ENCODE measurements at regions not wholly inside any gene's neighbourhood (a gene's known extent, or its start where the extent isn't known, plus 50 kb on each side); places are given as distances from the start of the nearest gene placed in this dataset.

- TF ChIP-seq, protein P1, sequence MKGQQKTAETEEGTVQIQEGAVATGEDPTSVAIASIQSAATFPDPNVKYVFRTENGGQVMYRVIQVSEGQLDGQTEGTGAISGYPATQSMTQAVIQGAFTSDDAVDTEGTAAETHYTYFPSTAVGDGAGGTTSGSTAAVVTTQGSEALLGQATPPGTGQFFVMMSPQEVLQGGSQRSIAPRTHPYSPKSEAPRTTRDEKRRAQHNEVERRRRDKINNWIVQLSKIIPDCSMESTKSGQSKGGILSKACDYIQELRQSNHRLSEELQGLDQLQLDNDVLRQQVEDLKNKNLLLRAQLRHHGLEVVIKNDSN (IDR thresholded peaks at IDR 0.05; ENCODE audit: borderline replicate concordance, low read depth): no peak
- TF ChIP-seq IRF3 (IDR thresholded peaks at IDR 0.05; ENCODE audit: low read depth, low read length): no peak
- TF ChIP-seq JUND (IDR thresholded peaks at IDR 0.05): no peak
- TF ChIP-seq MEF2A (IDR thresholded peaks at IDR 0.05; ENCODE audit: borderline replicate concordance, low read depth): no peak
These were observed 141.8 kb downstream of the DISP1 start (continued) for GRCh38 chr1:222956601-222957000.

GRCh38 chr1:222967466-222968240 is 152.8 kb downstream of the DISP1 start:
- no peaks in the 10 kb centered on the region for H4K20me1 ChIP-seq (ENCODE audit: insufficient read depth)
- no peak for TF ChIP-seq EP300 (IDR thresholded peaks at IDR 0.05; ENCODE audit: borderline replicate concordance in 1 of 2, low read depth in 1 of 2, low read length in 1 of 2)
- no peaks in the 10 kb centered on the region for H3K27me3 ChIP-seq (ENCODE audit: insufficient read depth)
- no peak overlapping the region for H3K4me3 ChIP-seq (ENCODE audit: low read depth in 2 of 2, low read length in 1 of 2)
- ChIA-PET POLR2A (no interaction called here), CTCF (no interaction called here)
- no peaks in the 10 kb centered on the region for H3F3A ChIP-seq (replicated peaks; ENCODE audit: insufficient read depth)
- WGBS (ENCODE audit: low lambda C conversion rate): 94% methylated on average over 5 of the region's 5 CpGs
- no peaks in the 10 kb centered on the region for H3K9me3 ChIP-seq
- no peaks in the 10 kb centered on the region for H3K79me2 ChIP-seq (ENCODE audit: insufficient read depth)
- no peaks in the 10 kb centered on the region; a peak in 1 of 4 replicates for H3K4me1 ChIP-seq (ENCODE audit: control insufficient read depth in 1 of 2, insufficient read depth in 2 of 2, low read depth in 1 of 2, low read length in 1 of 2)
- no peak overlapping the region for H3K4me2 ChIP-seq
- no peaks in the 10 kb centered on the region for H3K36me3 ChIP-seq (replicated peaks in 1 of 2; ENCODE audit: control insufficient read depth in 1 of 2, insufficient read depth in 2 of 2, low read length in 1 of 2)
- no peak overlapping the region for H3K27ac ChIP-seq (ENCODE audit: low read depth in 2 of 2, low read length in 1 of 2)
- no peak for DNase-seq
- no peaks in the 10 kb centered on the region for H3K9me2 ChIP-seq
- no peak overlapping the region for H2AFZ ChIP-seq (ENCODE audit: low read depth)
- no peak overlapping the region for H3K9ac ChIP-seq

GRCh38 chr1:222970040-222970439 is 155.2 kb downstream of the DISP1 start:
- CTCF ChIA-PET: no interaction called here
- Histone ChIP-seq H3K4me1 (ENCODE audit: control insufficient read depth in 1 of 2, insufficient read depth in 2 of 2, low read depth in 1 of 2, low read length in 1 of 2) (peaks cover 0 to 2% of the 10 kb centered on the region in 2 experiments; a peak in 2 of 4 replicates), H3K9me3 (no peaks in the 10 kb centered on the region), H4K20me1 (ENCODE audit: insufficient read depth) (no peaks in the 10 kb centered on the region), H3K36me3 (replicated peaks in 1 of 2; ENCODE audit: control insufficient read depth in 1 of 2, insufficient read depth in 2 of 2, low read length in 1 of 2) (no peaks in the 10 kb centered on the region), H3F3A (replicated peaks; ENCODE audit: insufficient read depth) (peaks cover 8% of the 10 kb centered on the region), H3K9ac (no peak overlapping the region), H3K9me2 (no peaks in the 10 kb centered on the region), H3K4me2 (no peak overlapping the region), H3K27ac (ENCODE audit: low read depth in 2 of 2, low read length in 1 of 2) (no peak overlapping the region), H3K79me2 (ENCODE audit: insufficient read depth) (no peaks in the 10 kb centered on the region), H3K4me3 (ENCODE audit: low read depth in 2 of 2, low read length in 1 of 2) (no peak overlapping the region), H3K27me3 (ENCODE audit: insufficient read depth) (no peaks in the 10 kb centered on the region), H2AFZ (ENCODE audit: low read depth) (no peak overlapping the region)
- no peak for DNase-seq
- POLR2A ChIA-PET: no interaction called here
- WGBS (ENCODE audit: low lambda C conversion rate): 90% methylated on average over 8 of the region's 8 CpGs
- TF ChIP-seq SMC3 (IDR thresholded peaks at IDR 0.05; ENCODE audit: low read depth, low read length): no peak
- TF ChIP-seq POLR2AphosphoS5 (IDR thresholded peaks at IDR 0.05; ENCODE audit: low read depth, low read length): no peak
- TF ChIP-seq RFX5 (IDR thresholded peaks at IDR 0.05; ENCODE audit: low read length): no peak
- no peak for TF ChIP-seq USF2 (IDR thresholded peaks at IDR 0.05; ENCODE audit: borderline replicate concordance, low read depth, low read length)
- TF ChIP-seq, protein P1 (IDR thresholded peaks at IDR 0.05; ENCODE audit: borderline replicate concordance, low read depth): no peak
- no peak for TF ChIP-seq GABPA (IDR thresholded peaks at IDR 0.05; ENCODE audit: low read depth)
- no peak for TF ChIP-seq EP300 (IDR thresholded peaks at IDR 0.05; ENCODE audit: borderline replicate concordance in 1 of 2, low read depth in 1 of 2, low read length in 1 of 2)
- no peak for TF ChIP-seq TCF12 (IDR thresholded peaks at IDR 0.05)
- TF ChIP-seq SIN3A (IDR thresholded peaks at IDR 0.05; ENCODE audit: borderline replicate concordance, low read depth, low read length): no peak
- no peak for TF ChIP-seq JUND (IDR thresholded peaks at IDR 0.05)
- no peak for TF ChIP-seq REST (IDR thresholded peaks at IDR 0.05; ENCODE audit: low read depth, low read length)
- no peak for TF ChIP-seq ELF1 (IDR thresholded peaks at IDR 0.05)
- no peak for TF ChIP-seq RAD21 (IDR thresholded peaks at IDR 0.05; ENCODE audit: low read length)
- no peak for TF ChIP-seq FOXM1 (IDR thresholded peaks at IDR 0.05; ENCODE audit: low read depth)
- TF ChIP-seq NFIC (IDR thresholded peaks at IDR 0.05; ENCODE audit: borderline replicate concordance): no peak
- TF ChIP-seq NRF1 (IDR thresholded peaks at IDR 0.05; ENCODE audit: low read depth, low read length): no peak
- no peak for TF ChIP-seq MEF2A (IDR thresholded peaks at IDR 0.05; ENCODE audit: borderline replicate concordance, low read depth)
